ENCODE measurements at regions not wholly inside any gene's neighbourhood (a gene's known extent, or its start where the extent isn't known, plus 50 kb on each side); places are given as distances from the start of the nearest gene placed in this dataset.

DNA sequence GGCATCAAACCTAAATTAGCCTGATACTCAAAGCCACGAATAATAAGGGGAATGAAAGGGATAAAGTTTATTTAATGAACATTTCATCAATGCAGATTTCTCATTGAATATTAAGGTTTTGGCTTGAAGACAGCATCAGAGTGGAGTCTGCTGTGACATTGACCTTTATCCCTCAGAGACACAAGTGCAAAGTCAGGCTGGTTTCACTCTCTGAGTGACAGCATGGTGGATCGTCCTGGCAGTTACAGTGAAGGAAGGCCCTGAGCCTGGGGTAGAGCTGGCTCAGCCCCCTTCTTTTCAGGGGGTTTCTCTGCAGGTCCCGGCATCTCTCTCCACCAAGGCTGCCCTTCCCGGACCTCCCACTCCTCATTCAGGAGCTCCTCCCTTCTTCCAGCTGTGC is 503.1 kb downstream of the PREX1 start:
- DNase-seq, result no peak

DNA sequence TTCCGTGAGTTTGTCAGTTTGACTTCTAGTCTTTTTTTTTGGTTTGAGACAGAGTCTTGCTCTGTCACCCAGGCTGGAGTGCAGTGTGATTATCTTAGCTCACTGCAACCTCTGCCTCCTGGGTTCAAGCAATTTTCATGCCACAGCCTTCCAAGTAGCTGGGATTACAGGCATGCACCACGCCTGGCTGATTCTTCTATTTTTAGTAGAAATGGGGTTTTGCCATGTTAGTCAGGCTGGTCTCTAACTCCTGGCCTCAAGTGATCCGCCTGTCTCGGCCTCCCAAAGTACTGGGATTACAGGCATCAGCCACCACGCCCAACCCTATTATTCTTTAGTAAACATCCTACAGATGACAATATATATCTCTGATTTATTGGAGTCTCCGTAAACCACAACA is 506.5 kb downstream of the PREX1 start:
- DNase-seq, result no peak

DNA sequence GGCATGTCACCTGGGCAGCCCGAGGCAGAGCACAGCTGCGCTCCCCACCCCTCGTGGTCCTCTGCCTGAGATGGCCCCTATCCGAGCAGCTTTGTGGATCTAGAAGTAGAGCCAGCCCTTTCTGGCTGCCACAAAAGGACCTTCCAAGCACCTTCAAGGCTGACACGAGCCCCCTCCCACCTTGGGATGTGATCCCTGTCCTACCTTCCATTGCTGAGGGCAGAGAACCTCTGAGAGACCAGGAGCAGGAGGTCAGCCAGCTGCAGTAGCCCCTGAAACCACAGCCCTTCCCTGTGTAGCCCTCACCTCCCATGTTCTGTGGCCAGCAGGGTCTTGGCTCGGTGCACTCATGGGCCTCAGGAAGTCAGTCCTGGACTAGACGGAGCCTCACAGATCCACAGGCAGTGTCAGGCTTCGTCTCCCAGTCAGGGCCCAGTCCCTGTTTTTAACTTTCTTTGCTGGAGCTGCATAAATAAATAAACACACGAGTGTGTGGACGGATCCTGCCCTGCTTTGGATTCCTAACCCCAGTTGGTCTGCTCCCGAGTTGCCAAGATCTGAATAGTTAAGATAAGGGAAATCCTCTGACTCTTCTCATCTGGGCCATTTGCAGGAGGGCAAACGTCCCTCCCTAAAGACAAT is 507.7 kb downstream of the PREX1 start:
- no peak for DNase-seq

DNA sequence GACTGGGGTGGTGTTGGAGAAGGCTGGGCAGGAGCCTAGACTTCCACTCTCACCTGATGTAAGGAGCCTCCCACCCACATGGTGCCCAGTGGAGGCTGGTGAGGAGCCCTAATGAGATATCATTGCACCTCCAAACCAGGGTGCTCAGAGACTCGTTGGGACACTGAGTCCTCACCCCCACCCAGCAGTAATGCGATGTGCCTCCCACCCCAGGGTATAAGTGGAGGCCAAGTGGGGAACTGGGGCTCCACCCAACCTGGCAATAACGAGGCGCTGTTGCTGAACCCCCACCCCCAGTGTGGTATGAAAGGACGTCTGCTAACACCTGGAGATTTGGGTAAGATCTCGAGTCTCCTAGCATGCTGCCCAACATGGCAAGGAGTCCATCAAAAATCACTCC is 510.2 kb downstream of the PREX1 start:
- no peak for DNase-seq

DNA sequence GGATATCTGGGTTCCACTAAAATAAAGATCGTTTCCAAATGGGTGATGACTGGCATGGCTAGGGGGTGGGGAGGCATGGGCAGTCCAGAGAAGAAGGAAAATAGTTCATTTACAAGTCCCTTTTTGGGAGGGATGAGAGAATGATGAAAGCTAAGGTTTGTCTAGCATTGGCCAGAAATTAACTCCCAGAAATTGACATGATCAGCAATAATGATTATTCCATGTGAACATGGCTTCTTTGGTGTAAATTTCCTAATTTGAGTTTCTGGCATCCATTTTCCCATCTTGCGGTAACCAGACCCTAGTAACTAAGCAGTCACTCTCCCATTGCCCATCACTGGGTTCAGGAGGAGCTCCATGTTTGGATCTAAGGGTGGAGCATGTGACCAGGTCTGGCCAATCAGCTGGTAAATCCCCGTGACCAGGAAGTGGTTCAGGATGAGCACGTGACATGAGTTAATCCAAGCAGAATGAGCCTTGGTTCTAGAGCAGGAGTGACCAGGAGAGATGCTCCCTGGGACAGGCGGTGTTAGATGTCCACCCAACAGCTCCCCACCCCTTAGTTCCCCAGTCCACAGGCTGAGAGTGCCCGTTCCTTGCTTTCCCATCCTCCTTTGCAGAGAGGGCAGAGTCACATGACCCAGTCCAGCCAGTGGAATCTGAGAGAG is 512.7 kb downstream of the PREX1 start:
- DNase-seq, result no peak

DNA sequence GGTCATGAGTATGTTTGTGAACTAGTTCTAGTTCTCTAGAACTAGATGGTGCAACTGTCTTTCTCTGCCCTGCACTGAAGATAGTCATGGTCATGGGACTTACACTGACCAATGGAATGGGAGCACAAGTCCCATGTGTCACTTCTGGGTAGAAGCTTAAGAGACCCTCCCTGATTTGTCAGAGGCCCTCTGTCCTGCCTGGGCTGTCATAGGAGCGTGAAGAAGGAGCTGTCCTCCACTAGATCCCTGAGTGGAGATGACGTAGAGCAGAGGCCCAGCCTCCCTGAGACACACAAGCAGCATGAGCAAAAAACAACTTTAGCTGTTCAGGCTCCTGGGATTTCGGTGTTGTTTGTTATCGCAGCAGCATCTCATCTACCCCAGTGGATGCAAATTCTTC is 514.5 kb downstream of the PREX1 start:
- DNase-seq, result no peak

DNA sequence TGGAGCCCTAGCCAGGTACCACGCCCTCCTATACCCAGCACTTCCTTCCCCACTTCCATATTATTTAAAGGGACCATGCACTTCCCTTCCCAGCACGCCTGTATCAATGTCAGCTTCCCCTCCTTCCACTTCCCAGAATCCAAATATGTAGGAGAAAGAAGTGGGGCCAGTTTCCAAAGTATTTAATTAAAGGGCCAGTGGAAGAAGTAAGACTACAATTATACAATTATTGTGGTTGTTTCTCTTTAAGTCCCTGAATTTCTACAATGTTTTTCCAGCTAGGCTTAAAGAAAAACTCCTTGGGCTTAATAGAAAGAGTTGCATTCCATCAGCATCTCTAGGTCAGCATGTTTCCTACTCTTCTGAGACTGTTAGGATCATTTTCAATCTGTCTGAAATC is 515.8 kb downstream of the PREX1 start:
- DNase-seq, result no peak

DNA sequence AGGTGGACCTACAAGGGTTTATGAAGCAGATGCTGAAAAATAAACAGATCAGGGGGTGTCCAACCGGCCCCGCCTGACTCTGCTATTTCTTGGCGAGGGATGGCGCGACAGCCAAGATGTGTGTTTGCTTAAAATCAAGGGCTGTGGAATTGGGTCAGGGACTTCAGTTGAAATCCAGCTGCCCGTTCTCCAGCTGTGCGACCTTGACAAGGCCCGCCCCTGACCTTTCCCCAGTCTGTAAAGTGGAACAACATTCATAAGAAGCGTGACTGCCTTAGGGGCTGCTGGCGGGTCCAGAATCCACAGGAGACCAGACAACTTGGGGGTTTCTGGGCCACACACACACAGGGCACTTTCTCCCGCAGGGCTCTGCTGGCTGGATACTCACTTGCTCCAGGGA is 517.5 kb downstream of the PREX1 start:
- no peak for DNase-seq

DNA sequence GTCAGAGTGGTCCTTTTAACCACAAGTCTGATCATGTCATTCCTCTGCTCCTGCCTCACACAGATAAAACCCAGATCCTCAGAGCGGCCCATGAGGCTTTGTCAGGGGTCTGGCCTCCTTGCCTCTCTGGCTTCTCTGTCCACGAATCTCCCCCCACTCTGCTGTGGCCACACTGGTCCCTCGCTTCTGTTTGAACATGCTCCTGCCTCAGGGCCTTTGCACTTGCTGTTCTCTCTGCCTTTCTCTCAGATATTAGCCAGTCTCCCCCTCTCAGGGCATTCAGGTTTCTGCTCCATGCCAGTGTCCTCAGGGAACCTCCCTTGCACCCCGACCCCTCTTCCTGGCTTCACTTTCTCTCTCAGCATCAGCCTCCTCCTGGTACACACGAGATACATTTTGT is 518.5 kb downstream of the PREX1 start:
- DNase-seq, result no peak

DNA sequence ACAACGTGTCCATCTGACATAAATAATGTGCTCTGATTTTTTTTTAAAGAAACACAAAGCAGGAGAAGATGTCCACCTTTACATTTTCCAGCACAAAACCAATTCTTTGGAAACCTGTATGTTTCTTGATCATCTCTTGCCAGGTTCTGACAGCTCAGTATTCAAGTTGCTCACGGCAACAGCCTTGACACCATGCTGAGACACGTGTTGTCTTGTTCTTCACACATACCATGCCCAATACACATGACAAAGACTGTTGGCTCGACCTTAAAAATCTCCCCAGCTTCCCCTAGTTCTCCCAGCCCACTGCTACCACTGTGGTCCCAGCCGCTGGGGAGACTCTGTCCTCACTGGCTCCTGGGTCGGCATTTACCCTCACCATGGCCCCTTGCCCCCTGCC is 518.9 kb downstream of the PREX1 start:
- DNase-seq, result no peak

DNA sequence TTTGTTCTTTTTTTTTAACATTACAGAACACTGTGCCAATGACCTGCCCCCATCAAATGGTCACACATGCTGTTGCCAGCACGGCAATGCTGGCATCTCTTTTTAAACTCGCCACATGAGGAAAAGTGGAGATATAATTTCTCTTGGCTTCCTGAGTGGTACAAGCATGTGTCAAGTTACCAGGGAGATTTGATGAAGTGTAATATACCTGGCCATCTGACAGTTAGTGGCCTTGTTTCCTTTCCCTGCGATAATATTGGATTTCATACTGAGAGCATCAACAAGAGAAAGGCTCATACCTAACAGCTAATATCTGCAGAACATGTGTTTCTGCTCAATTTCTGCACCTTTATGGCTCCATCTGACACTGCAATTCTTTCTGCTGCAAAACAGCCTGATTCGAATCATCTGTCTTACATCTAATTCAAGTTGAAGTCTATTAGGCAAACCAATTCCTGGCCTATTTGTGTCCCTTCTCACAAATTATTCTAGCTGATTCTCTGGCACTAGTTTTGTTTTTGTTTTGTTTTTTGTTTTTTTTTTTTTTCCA is 519.5 kb downstream of the PREX1 start:
- no peak for DNase-seq

DNA sequence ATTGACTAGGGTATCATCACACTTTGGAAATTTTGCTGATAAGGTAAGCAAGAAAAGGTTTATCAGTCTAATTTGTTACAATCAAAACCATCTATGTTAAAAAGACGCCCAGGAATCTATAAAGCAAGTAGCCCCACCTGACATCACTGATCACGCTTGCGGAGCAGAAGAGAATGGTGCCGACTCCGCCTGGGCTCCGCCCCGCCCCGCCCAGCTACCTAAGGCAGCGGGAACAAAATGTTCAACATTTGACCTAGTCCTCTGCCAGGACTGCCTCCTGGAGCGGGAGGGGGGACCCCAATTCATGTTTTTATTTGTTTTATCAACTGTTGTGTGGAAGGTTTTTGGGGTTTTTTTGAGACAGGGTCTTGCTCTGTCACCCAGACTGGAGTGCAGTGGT is 520.5 kb downstream of the PREX1 start:
- DNase-seq, result no peak

DNA sequence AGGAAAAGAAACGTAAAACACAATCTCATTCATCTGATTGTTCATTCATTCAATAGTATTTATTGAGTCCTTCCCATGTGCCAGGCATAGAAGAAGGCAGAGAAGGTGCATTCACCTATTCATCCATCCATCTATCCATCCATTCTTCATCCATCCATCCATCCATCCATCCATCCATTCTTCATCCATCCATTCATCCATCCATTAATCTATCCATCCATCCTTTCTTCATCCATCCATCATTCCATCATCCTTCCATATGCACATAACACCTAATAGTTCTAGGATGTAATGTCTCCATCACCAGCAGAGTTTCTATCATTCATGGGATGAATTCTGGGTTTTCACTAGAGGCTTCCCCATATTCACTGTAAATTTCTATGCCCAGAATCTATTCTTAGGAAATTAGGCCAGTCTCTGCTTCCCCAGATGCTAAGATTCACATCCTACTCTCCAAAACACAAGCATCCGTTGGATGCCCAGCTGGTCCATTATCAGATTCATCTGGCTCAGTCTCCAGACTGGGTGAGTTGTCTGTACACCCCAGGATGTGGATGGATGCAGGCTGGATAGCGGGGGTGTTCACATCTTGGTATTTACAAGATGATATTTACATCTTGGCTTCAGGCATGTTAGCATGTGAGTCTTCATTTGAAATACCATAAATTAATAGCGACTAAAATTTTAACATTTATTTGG is 517.7 kb upstream of the SULF2 start:
- DNase-seq, result no peak

DNA sequence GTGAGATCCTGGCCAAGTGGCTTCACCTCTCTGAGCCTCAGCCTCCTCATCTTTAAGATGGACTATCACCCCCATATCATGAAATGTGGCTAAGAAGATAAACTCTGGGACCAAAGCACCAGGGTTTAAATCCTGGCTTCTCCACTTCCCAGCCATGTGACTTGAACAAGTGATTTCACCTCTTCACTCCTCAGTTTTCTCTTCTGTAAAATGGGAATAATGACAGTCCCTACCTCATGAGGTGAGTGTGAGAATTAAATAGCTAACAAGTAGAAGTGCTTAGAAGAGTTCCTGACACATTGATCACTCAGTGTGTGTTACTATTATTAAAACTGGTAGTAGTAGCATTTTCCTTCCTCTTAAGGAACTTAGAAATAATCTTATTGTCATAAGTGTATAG is 516.9 kb upstream of the SULF2 start:
- no peak for DNase-seq

DNA sequence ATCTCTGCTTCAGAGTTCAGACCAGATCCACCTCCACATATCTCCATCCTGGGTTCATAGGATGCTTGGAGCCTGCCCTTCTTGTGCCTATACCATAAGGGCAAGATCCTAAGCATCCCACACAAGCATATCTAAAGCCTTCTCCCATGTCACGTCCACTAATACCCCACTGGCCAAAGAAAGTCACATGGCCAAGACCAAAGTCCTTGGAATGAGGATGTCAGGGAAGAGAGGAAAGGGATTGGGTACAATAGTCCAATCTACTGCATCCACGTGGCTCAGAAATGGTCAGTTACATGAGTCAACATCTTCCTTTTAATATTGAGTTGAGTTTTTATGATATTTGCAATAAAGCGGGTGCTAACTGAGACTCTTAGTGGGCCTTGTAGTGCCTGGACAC is 515.9 kb upstream of the SULF2 start:
- DNase-seq, result no peak

DNA sequence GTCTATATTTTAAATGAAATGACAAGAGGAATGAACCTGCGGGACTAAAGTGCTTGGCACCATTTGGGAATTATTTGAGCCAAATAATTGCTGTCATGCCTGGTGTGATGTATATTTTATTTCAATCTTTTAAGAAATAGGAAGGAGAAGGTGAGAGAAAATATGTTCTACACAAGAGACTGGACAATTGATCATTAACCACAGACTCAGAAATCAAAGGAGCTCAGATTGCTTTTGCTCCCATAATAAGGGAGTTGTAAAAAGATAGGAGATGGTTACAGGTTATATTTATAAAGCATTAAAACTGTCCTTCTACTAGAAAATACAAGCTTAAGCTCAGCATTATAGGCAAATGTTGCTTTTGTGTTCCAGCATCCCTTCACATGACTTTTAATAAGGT is 515.2 kb upstream of the SULF2 start:
- no peak for DNase-seq

DNA sequence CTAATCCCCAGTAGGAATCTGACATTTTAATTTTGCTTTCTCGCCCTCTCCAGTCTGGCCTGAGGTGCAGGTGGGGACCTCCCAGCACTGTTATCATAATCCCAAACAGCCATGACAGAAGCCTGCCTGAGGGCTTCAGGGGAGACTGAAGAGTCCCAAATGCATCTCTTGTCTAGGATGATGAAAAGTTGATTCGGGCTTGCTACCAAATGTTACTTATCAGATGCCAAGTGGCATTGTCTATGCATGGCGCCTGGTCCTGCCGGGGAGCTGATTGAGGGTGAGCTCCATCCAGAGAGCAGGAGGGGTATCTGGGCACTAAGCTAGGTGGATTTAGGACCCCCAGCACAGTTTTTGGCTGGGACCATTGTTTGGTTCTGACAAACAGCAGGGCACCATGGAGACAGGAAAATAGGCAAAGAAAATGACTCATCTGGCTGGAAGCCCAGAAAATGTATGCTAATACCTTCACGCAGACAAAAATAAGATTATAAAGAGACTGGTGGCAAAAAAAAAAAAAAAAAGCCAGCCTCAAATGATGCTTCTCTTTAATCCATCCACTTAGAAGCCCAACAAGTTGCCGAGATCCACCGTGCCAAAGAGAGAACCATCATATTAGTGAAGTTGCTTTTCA is 513.7 kb upstream of the SULF2 start:
- peak; percentile 55 for DNase-seq

DNA sequence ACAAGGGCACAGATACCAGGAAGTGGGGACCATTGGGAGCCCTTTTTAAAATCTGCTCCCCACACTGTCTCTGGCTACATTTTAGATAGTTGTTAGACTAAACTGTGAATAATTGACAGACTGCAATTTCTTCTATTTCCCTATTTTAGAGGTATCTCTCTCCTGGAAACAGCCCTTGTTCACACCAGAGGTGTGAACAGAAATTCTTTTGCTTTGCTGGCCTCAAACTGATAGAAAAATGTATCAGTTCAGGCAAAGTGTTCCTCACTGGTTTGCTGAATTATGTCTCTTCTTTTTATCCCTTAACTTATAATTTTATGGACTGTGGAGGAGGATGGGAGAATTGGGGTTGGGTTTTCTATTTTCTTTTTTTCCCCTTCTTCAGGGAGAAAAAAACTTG is 513.2 kb upstream of the SULF2 start:
- no peak for DNase-seq

DNA sequence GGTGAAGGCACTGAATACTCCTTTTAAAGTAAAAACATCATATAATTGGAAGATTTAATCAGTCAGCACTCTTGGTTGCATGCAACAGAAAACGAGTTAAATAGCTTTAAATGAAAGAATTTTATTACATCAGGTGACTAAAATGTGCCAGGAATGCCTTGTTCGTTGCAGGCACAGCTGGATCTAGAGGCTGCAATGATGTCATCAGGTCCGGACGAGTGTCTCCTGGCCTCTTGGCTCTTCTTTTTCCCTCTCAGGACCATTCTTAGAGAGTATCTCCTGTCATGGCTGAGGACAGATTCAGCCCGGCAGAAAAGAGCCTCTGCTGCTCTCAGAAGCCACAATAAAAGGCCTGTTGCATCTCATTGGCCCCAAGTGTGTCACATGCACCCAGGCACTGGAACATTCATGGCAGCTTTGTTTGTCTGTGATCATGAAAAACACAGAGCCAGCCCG is 510.7 kb upstream of the SULF2 start:
- DNase-seq, result no peak

DNA sequence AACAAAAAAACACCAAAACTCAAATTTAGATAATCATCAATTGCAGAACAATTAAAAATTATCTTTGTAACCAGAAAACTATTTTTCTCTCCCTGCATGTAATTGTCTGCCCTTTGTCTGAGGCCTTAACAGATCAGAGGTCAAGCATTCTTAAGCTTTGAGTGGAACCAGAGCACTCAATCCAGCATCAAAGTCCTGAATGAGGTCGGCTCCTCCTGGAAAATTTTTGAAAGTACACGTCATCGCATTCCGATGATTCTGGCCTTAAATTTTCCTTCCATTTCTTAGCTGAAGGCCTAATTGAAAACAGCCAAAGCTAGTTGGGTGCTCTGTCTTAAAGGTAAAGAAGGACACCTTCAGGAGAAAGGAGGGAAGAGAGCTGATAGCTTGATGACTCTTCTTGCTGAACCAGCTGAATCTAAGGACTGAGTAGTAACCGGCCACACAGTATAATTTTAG is 510.2 kb upstream of the SULF2 start:
- DNase-seq, result no peak

DNA sequence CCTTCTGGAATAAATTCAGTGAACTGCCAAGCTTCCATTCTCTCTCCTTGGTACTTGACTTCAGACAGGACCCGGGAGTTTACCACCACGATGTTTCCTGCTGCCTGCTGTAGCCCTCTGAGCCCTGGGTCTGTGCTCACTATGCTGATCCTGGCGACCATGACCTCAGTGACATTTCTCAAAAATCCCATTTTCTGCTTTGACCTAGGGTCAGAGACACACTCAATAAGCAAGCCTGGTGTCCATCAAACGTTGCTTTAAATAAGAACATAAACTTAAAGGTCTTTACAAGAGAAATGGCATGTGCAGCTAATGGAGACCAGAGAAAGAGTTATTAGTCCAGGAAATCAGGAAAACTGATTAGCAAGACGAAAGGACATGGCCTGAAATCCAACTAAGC is 509.7 kb upstream of the SULF2 start:
- DNase-seq, result no peak

DNA sequence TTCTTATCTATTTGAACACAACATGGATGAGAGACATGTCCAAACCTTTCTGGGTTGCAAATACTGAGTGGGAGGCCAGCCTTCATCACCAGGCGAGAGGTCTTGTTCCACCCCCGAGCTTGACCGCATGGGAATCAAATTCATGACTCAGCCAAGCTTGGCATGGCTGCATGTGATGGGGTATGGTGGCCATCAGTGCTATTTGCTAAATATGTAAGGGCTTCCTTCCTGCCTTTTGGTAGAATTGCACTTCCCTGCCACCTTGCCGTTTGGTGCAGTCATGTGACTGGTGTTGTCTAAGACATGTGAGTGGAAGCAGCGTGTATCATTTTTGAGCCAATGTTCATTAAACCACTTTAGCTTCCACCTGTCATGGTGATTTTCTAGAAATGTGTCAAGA is 508.9 kb upstream of the SULF2 start:
- no peak for DNase-seq

DNA sequence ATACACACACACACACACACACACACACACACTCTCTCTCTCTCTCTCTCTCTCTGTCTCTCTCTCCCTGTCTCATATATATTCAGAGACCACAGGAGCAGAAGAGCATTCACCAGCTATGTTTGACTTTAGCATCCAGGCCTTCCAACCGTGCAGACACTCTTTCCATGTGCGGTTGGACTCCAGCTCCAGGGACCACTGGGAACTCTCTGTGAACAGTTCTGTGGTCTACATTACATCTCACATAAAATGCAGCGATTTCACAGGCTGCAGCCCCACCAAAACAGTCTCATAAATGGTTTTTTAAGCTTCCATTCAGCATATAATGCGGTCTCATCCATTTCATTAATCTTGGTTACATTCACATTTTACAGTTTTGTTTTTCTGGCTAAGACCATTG is 508.4 kb upstream of the SULF2 start:
- no peak for DNase-seq

DNA sequence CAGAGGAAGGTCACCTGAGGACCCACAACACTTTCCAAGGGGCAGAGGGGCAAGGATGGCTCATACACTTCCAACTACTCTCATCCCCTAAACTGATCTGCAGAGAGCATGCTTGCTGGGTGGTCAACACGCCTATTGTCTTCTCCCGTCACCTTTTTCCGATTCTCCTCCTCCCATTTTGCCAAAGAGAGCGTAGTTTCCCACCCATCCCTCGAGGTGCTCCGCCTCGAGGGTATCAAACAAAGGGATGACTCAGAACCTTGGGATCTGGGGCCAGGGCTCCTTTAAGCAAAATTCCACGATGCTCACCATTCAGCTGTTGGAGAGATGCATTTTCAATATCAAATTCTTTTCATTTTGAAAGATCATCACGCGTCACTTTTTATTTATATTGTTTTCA is 507.5 kb upstream of the SULF2 start:
- no peak for DNase-seq
